SK-N-SH treated with all-trans-retinoic acid at 6 μM for 48 hours (cell line): ENCODE measurements at regions not wholly inside any gene's neighbourhood (a gene's known extent, or its start where the extent isn't known, plus 50 kb on each side); places are given as distances from the start of the nearest gene placed in this dataset.

Experiments
- BACH2 ChIP-seq: fragments of 250-450 bp; sonication (Bioruptor Pico); IDR thresholded peaks from 2 replicates; pipeline ENCODE4 v1.9.0; 2021; ENCODE audit warnings: mild to moderate bottlenecking, borderline replicate concordance
- ESRRG ChIP-seq: fragments of 250-450 bp; sonication (Bioruptor Pico); IDR thresholded peaks from 2 replicates; pipeline ENCODE4 v1.6.1; 2021; ENCODE audit warnings: mild to moderate bottlenecking
- GLIS3 ChIP-seq: fragments of 250-450 bp; sonication (Bioruptor Pico); IDR thresholded peaks from 2 replicates; pipeline ENCODE4 v1.5.0; 2020; ENCODE audit warnings: mild to moderate bottlenecking, moderate library complexity
- SNAI2 ChIP-seq: fragments of 250-450 bp; sonication (Bioruptor Pico); IDR thresholded peaks from 2 replicates; pipeline ENCODE4 v1.5.0; 2020; ENCODE audit warnings: mild to moderate bottlenecking, moderate library complexity
- TOX ChIP-seq: fragments of 250-450 bp; sonication (Bioruptor Pico); IDR thresholded peaks from 2 replicates; pipeline ENCODE4 v1.8.0; 2021; ENCODE audit warnings: mild to moderate bottlenecking, moderate library complexity, borderline replicate concordance
- ZFP3 ChIP-seq: fragments of 250-450 bp; sonication (Bioruptor Pico); IDR thresholded peaks from 2 replicates; pipeline ENCODE4 v1.5.0; 2020; ENCODE audit warnings: mild to moderate bottlenecking, moderate library complexity
- TF ChIP-seq, protein P1 (sequence below): fragments of 250-450 bp; sonication (Bioruptor Pico); IDR thresholded peaks from 2 replicates; pipeline ENCODE4 v1.8.0; 2020; ENCODE audit warnings: mild to moderate bottlenecking, moderate library complexity, borderline replicate concordance
- TF ChIP-seq, protein P2 (sequence below): fragments of 250-450 bp; sonication (Bioruptor Pico); IDR thresholded peaks from 2 replicates; pipeline ENCODE4 v1.5.1; 2020; ENCODE audit warnings: low read depth, mild to moderate bottlenecking, moderate library complexity
- TF ChIP-seq, protein P3 (sequence below): fragments of 250-450 bp; sonication (Bioruptor Pico); IDR thresholded peaks from 2 replicates; pipeline ENCODE4 v1.5.0; 2020; ENCODE audit warnings: mild to moderate bottlenecking, moderate library complexity

DNA sequence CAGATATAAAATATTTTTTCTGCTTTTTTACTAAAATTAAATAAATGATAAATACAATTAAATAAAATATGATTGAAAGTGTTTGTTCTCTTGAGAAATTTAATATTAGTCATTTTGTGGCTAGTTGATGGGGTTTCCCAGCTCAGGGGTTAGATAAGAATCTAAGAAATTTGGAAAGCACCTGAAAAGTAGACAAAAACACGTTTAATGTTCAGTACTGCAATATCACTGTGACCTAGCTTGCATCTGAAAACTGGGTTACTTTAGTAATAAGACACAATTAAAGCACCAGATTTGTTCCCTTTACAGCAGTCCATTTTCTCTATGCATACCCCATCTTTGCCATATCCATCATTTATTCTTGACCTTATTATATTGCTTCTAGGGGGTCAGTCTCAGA is 1454.8 kb upstream of the SPRY2 start:
- TF ChIP-seq, protein P1, sequence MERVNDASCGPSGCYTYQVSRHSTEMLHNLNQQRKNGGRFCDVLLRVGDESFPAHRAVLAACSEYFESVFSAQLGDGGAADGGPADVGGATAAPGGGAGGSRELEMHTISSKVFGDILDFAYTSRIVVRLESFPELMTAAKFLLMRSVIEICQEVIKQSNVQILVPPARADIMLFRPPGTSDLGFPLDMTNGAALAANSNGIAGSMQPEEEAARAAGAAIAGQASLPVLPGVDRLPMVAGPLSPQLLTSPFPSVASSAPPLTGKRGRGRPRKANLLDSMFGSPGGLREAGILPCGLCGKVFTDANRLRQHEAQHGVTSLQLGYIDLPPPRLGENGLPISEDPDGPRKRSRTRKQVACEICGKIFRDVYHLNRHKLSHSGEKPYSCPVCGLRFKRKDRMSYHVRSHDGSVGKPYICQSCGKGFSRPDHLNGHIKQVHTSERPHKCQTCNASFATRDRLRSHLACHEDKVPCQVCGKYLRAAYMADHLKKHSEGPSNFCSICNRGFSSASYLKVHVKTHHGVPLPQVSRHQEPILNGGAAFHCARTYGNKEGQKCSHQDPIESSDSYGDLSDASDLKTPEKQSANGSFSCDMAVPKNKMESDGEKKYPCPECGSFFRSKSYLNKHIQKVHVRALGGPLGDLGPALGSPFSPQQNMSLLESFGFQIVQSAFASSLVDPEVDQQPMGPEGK (CRISPR knock-in tag): no peak
- TF ChIP-seq BACH2 (CRISPR knock-in tag): no peak
- TF ChIP-seq TOX: no peak
- TF ChIP-seq, protein P2, sequence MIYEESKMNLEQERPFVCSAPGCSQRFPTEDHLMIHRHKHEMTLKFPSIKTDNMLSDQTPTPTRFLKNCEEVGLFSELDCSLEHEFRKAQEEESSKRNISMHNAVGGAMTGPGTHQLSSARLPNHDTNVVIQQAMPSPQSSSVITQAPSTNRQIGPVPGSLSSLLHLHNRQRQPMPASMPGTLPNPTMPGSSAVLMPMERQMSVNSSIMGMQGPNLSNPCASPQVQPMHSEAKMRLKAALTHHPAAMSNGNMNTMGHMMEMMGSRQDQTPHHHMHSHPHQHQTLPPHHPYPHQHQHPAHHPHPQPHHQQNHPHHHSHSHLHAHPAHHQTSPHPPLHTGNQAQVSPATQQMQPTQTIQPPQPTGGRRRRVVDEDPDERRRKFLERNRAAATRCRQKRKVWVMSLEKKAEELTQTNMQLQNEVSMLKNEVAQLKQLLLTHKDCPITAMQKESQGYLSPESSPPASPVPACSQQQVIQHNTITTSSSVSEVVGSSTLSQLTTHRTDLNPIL (CRISPR knock-in tag): no peak
- no peak for TF ChIP-seq SNAI2 (CRISPR knock-in tag)
- no peak for TF ChIP-seq ZFP3 (CRISPR knock-in tag)
- TF ChIP-seq, protein P3, sequence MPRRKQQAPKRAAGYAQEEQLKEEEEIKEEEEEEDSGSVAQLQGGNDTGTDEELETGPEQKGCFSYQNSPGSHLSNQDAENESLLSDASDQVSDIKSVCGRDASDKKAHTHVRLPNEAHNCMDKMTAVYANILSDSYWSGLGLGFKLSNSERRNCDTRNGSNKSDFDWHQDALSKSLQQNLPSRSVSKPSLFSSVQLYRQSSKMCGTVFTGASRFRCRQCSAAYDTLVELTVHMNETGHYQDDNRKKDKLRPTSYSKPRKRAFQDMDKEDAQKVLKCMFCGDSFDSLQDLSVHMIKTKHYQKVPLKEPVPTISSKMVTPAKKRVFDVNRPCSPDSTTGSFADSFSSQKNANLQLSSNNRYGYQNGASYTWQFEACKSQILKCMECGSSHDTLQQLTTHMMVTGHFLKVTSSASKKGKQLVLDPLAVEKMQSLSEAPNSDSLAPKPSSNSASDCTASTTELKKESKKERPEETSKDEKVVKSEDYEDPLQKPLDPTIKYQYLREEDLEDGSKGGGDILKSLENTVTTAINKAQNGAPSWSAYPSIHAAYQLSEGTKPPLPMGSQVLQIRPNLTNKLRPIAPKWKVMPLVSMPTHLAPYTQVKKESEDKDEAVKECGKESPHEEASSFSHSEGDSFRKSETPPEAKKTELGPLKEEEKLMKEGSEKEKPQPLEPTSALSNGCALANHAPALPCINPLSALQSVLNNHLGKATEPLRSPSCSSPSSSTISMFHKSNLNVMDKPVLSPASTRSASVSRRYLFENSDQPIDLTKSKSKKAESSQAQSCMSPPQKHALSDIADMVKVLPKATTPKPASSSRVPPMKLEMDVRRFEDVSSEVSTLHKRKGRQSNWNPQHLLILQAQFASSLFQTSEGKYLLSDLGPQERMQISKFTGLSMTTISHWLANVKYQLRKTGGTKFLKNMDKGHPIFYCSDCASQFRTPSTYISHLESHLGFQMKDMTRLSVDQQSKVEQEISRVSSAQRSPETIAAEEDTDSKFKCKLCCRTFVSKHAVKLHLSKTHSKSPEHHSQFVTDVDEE (CRISPR knock-in tag): no peak
- no peak for TF ChIP-seq ESRRG (CRISPR knock-in tag)
- no peak for TF ChIP-seq GLIS3 (CRISPR knock-in tag)
